Activated T-cell treated with anti-CD3 and anti-CD28 coated beads, Interleukin-2, amount 50 U/mL, for 72 hours (primary cell): ENCODE measurements at regions not wholly inside any gene's neighbourhood (a gene's known extent, or its start where the extent isn't known, plus 50 kb on each side); places are given as distances from the start of the nearest gene placed in this dataset.
"Not testable (repeated sequence)": the region's sequence is repeated elsewhere in the genome, so short reads cannot be mapped to it uniquely, and the experiment has no call there.

ENCODE experiments used
- ATAC-seq, 2 donors: fragments of 150-1000 bp; cut with Tn5 transposase; replicated peaks in 1 of 2; 2 replicates each; pipeline ENCODE4 v1.10.0; 2021; ENCODE audit warnings: moderate library complexity in 2 of 2, mild to moderate bottlenecking in 1 of 2
- DNase-seq, 2 donors: peaks; one replicate each; pipeline ENCODE4 v3.0.0; 2021 to 2022; ENCODE audit warnings: mixed read lengths in 1 of 2
- H3K27ac Mint-ChIP-seq: one replicate; pipeline ENCODE4 v1.8.0; 2022; ENCODE audit warnings: mild to moderate bottlenecking, moderate library complexity, mixed read lengths
- H3K27me3 Mint-ChIP-seq: one replicate; pipeline ENCODE4 v1.8.0; 2022; ENCODE audit warnings: low read depth, mixed read lengths
- H3K36me3 Mint-ChIP-seq, 2 donors: one replicate each; pipeline ENCODE4 v1.8.0; 2022; ENCODE audit warnings: mixed read lengths in 2 of 2, mild to moderate bottlenecking in 1 of 2; ENCODE audit not compliant: insufficient read depth in 2 of 2
- H3K4me1 Mint-ChIP-seq: one replicate; pipeline ENCODE4 v1.8.0; 2022; ENCODE audit warnings: low read depth, mixed read lengths
- H3K4me3 Mint-ChIP-seq, 2 donors: one replicate each; pipeline ENCODE4 v1.8.0; 2022; ENCODE audit warnings: mild to moderate bottlenecking in 2 of 2, mixed read lengths in 2 of 2, moderate library complexity in 2 of 2
- H3K9me3 Mint-ChIP-seq, 2 donors: one replicate each; pipeline ENCODE4 v1.8.0; 2022; ENCODE audit warnings: mixed read lengths in 2 of 2

DNA sequence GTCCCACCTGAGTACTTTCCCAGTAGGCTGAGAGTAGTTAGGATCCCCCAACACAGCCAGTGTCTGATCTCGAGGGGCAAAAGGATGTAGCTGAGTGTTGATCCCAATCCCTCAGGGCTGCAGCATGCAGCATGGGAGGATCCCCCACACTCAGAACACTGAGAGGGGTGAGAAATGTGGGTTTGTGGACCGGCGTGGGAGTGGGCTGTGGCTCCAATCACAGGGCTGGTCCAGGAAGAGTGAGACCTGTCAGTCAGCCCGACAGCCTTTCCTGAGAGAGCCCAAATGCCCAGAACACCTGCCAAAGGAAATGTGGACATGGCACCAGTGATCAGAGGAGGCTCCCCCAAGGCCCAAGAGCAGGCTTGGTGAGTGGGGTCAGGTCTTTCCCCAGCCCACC is 228.3 kb upstream of the MGAT4C start:
- ATAC-seq (no peak), DNase-seq (no peak)
- Mint-ChIP-seq H3K36me3 (no peaks in the 10 kb centered on the region), H3K27ac (no peak overlapping the region), H3K4me3 (no peak overlapping the region), H3K4me1 (no peaks in the 10 kb centered on the region), H3K9me3 (peaks cover 7 to 10% of the 10 kb centered on the region in 2 donors), H3K27me3 (no peaks in the 10 kb centered on the region)

DNA sequence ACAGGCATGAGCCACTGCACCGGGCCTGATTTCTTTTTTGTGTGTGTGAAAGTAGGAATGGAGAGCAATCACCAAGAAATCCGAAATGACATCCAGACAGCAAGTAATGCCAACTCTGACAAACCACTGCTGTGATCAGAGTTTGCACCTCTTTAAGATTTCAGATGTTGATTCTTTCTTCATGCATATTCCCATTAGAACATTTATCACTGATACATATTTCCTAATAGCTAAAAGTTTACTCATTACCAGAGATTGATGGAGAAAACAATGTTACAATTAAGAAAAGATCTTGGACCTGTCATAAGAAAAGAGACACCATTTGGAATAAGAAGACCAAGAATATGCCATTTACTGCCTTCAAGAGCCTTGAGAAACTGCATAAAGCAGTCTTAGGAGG is 217.0 kb upstream of the MGAT4C start:
- no peak for DNase-seq
- Mint-ChIP-seq H3K36me3 (no peaks in the 10 kb centered on the region), H3K4me3 (no peak overlapping the region), H3K9me3 (peaks cover 4 to 5% of the 10 kb centered on the region in 2 donors), H3K27me3 (no peaks in the 10 kb centered on the region), H3K4me1 (no peaks in the 10 kb centered on the region), H3K27ac (no peak overlapping the region)
- no peak for ATAC-seq

DNA sequence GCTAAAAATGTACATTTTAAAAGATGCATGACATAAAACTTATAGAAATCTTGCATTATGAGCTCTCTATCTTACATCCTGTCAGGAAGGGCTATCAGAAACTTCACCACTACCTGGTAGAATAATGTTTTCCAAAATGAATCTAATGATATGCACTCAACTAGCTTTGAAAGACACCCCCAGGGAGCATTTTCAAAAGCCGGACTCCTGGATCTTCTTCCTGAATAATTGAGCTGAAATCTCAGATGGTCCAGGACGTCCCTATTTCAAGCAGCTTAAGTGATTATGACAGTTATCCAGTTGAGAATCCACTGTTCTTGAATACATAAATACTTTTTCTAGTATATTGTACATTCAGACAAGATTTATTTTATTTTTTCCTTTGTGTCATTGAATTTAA is 200.6 kb upstream of the MGAT4C start:
- H3K27me3 Mint-ChIP-seq: no peaks in the 10 kb centered on the region
- H3K27ac Mint-ChIP-seq: no peak overlapping the region
- H3K9me3 Mint-ChIP-seq: no peaks in the 10 kb centered on the region
- DNase-seq (no peak), ATAC-seq (no peak)
- H3K36me3 Mint-ChIP-seq: no peaks in the 10 kb centered on the region
- no peaks in the 10 kb centered on the region for H3K4me1 Mint-ChIP-seq
- H3K4me3 Mint-ChIP-seq: no peak overlapping the region

DNA sequence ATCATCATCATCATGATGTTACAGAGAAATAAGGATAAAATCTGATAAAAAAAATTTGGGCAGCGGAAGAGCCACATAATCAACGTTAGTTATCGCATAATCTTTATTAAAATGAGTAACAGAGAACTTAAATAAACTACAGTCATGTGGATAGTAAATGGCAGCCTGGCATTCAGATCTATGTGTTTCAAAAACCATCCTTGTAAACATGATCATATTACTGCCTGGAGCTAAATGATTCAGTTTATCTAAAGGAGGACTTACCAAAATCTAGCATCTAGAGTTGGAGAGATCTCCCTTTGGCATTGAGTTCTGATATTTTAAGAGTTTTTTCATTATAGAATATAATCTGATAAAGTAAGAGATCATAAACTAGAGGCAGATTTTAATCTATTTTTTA is 200.1 kb upstream of the MGAT4C start:
- H3K9me3 Mint-ChIP-seq: no peaks in the 10 kb centered on the region
- no peaks in the 10 kb centered on the region for H3K27me3 Mint-ChIP-seq

DNA sequence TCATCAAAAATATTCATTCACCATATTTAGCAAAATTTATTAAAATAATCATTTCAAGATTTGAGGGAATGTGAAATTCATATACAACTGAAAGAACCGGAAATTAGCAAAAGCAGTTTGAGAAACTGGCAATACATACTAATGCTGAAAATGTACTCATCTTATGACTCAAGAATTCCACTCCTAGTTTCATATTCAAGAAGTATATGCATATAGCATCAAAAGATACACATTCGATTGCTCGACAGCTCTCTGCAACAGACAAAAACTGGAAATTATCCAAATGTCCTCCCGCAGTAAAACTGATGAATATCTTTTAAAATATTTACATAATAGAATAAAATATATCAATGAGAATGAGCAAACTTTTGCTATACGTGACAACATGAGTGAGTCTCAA is 189.2 kb upstream of the MGAT4C start:
- Mint-ChIP-seq H3K4me3 (no peak overlapping the region), H3K36me3 (no peaks in the 10 kb centered on the region), H3K27me3 (no peaks in the 10 kb centered on the region), H3K27ac (no peak overlapping the region), H3K4me1 (no peaks in the 10 kb centered on the region), H3K9me3 (peaks cover 2 to 9% of the 10 kb centered on the region in 2 donors)
- DNase-seq (no peak), ATAC-seq (no peak)

More for the DNA sequence above, 200.1 kb upstream of the MGAT4C start:
- no peak for DNase-seq
- H3K36me3 Mint-ChIP-seq: no peaks in the 10 kb centered on the region
- no peak overlapping the region for H3K27ac Mint-ChIP-seq
- ATAC-seq: no peak
- H3K4me1 Mint-ChIP-seq: no peaks in the 10 kb centered on the region
- no peak overlapping the region for H3K4me3 Mint-ChIP-seq

DNA sequence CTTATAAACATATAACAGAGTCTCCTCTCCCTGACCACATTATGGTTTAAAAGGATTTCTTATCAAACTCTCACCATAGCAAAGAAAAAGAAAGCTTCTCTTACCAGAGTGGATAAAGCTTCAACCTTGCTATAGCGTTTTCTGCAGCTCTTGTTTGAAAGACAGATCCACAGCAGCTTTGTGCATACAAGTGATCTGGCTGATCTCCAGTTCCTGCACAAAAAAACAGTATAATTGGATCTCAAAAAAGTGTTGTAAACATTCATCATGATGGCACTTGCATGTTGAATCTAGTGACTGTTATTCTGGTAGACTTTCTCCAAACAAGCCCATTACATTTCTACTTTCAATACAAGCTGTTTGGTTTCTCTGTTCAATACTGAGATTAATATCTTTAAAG is 178.9 kb upstream of the MGAT4C start:
- peaks cover 4 to 12% of the 10 kb centered on the region in 2 donors for H3K9me3 Mint-ChIP-seq
- ATAC-seq: no peak
- no peaks in the 10 kb centered on the region for H3K27me3 Mint-ChIP-seq
- H3K27ac Mint-ChIP-seq: no peak overlapping the region
- no peaks in the 10 kb centered on the region for H3K4me1 Mint-ChIP-seq
- H3K36me3 Mint-ChIP-seq: no peaks in the 10 kb centered on the region
- no peak for DNase-seq
- no peak overlapping the region for H3K4me3 Mint-ChIP-seq

DNA sequence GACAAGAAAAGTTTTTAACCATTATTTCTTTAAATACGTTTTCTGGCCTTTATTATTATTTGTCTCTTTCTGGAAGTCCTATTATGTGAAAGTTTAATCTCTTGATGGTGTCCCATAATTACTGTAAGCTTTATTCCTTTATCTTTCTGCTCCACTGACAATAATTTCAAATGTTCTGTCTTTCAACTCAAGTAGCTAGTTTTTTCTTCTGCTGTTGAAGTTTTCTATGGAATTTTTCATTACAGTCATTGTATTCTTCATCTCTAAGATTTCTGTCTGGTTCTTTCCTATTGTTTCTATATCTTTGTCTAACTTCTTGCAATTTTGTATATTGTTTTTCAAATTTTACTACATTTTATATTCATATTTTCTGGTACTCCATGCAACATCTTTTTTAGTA is 173.6 kb upstream of the MGAT4C start:
- no peak for DNase-seq
- ATAC-seq: no peak
- Mint-ChIP-seq H3K27ac (no peak overlapping the region), H3K27me3 (no peaks in the 10 kb centered on the region), H3K4me1 (no peaks in the 10 kb centered on the region), H3K36me3 (peaks cover 0 to 1% of the 10 kb centered on the region in 2 donors), H3K9me3 (peaks cover 15 to 17% of the 10 kb centered on the region in 2 donors), H3K4me3 (no peak overlapping the region)

DNA sequence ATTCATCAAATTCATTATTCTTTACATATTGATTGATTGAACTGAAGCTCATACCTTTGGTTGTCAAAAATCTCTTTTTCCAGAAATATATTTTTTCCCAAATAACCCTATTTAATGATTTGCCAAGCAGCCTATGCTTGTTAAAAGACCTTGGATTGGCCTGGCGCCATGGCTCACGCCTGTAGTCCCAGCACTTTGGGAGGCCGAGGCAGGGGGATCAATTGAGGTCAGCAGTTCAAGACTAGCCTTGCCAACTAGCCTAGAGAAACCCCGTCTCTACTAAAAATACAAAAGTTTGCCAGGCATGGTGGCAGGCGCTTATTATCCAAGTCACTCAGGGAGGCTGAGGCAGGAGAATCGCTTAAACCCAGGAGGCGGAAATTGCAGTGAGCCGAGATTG is 165.1 kb upstream of the MGAT4C start:
- Mint-ChIP-seq H3K9me3 (peaks cover 2 to 4% of the 10 kb centered on the region in 2 donors), H3K36me3 (peaks cover 1% of the 10 kb centered on the region in 2 donors), H3K4me3 (no peak overlapping the region), H3K27ac (no peak overlapping the region), H3K4me1 (no peaks in the 10 kb centered on the region), H3K27me3 (no peaks in the 10 kb centered on the region)
- DNase-seq (no peak), ATAC-seq (no peak)

DNA sequence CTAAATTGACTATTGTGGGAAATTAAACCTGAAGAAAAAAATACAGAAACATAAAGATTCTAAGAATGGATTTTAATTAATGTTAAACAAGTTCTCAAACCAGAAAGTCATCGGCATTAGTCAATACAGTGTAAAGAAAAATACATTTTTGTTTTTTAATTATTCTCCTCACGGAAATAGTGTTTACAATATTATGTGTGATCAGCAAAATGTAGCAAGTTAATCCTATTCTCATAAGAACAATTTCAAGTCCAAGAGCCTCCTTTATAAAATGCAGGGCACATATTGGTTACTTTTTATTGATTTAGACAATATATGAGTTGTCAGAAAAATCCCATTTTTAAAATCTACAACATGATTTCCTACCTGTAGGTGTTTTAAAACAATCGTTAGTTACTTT is 158.0 kb upstream of the MGAT4C start:
- Mint-ChIP-seq H3K27me3 (no peaks in the 10 kb centered on the region), H3K27ac (no peak overlapping the region), H3K9me3 (peaks cover 8 to 14% of the 10 kb centered on the region in 2 donors), H3K4me3 (no peak overlapping the region), H3K4me1 (no peaks in the 10 kb centered on the region), H3K36me3 (peaks cover 0 to 6% of the 10 kb centered on the region in 2 donors)
- ATAC-seq (no peak), DNase-seq (no peak)

DNA sequence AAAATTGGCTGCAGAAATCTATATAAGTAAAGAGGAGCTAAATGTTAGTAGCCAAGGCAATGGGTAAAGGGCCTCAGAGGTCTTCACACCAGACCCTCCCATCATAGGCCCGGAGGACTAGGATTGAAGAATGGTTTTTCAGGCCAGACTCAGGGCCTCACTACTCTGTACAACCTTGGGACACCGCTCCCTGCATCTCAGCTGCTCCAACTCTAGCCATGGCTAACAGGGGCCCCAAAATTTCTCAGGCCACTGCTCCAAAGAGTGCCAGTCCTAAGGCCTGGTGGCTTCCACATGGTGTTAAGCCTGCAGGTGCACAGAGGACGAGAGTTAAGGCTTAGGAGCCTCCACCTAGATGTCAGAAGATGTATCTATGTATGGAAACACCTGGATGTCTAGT is 155.5 kb upstream of the MGAT4C start:
- DNase-seq: no peak
- no peak overlapping the region for H3K27ac Mint-ChIP-seq
- no peak overlapping the region for H3K4me3 Mint-ChIP-seq
- peaks cover 0 to 6% of the 10 kb centered on the region in 2 donors for H3K36me3 Mint-ChIP-seq
- no peaks in the 10 kb centered on the region for H3K4me1 Mint-ChIP-seq
- peaks cover 6 to 15% of the 10 kb centered on the region in 2 donors for H3K9me3 Mint-ChIP-seq
- no peak for ATAC-seq
- H3K27me3 Mint-ChIP-seq: no peaks in the 10 kb centered on the region

DNA sequence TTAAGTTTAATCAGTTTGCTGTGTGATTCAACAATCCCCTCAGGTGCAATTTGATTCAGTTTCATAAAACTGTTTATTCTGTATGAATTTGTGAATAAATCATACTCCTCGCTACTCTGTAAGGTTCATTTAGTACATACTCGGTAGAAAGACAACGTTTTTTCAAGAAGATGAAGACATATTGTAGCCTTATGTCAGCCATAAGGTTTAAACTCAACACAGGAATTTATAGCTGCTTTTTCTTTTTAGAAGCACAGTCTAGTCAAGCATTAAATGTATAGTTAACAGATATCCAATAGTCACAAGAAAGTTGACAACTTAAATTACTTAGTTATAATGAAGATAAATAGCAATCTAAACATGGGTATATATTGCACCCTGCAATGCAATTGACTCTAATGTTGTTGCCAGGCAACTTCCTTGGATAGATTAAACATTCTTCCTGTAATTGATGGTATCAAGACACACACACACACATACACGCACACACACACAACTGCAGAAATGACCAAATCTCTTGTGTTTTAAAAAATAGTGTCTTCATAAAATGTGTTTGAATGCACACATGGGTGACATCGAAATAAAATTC is 151.5 kb upstream of the MGAT4C start:
- peaks cover 5 to 10% of the 10 kb centered on the region in 2 donors for H3K9me3 Mint-ChIP-seq
- ATAC-seq (no peak), DNase-seq (no peak)
- no peak overlapping the region for H3K27ac Mint-ChIP-seq
- no peak overlapping the region for H3K4me3 Mint-ChIP-seq
- H3K27me3 Mint-ChIP-seq: no peaks in the 10 kb centered on the region
- peaks cover 0 to 6% of the 10 kb centered on the region in 2 donors for H3K36me3 Mint-ChIP-seq
- H3K4me1 Mint-ChIP-seq: no peaks in the 10 kb centered on the region

DNA sequence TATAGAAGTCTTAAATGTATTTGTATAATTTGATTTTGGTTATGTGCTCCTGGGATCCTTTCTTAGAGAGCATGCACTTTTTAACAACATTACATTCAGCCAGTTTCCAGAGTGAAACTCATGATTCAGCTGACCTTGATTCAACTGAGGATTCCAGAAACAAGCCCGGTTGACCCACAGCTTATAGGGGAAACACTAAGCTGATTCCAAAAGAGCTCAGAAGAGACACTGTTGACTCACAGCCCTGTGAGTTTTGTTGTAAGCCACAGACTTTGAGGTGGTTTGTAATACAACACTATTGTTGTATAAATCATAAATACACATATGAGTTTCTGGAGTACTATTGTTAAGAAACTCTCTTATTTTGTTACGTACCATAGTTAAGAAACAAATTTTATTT is 133.8 kb upstream of the MGAT4C start:
- H3K4me3 Mint-ChIP-seq: no peak overlapping the region
- H3K27ac Mint-ChIP-seq: no peak overlapping the region
- no peak for DNase-seq
- no peaks in the 10 kb centered on the region for H3K36me3 Mint-ChIP-seq
- no peaks in the 10 kb centered on the region for H3K4me1 Mint-ChIP-seq
- no peaks in the 10 kb centered on the region for H3K27me3 Mint-ChIP-seq
- ATAC-seq: no peak
- H3K9me3 Mint-ChIP-seq: peaks cover 0 to 8% of the 10 kb centered on the region in 2 donors

DNA sequence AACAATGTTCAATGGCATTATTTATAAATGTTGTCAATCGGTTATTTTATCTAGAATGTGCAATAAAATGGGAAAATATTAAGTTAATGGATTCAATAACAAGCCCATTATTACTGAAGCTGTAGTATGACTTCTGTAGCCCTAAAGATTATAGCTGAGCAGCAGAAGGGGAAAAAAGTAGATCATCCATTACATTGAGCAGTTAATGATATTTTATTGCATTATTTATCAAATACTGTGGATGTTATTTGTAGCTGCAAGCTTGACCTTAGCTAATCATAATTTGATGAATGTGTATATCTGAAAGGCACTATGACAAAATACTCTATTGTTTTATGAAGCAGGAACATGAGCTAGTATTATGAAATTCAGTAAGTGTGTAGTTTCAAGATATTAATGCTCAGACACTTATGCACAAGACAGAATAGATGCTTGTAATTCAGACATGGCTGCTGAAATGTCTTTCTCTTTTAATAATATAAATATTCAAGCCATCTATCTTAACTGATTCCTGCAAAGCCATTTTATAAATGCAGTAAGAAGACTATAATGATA is 131.5 kb upstream of the MGAT4C start:
- H3K4me1 Mint-ChIP-seq: no peaks in the 10 kb centered on the region

DNA sequence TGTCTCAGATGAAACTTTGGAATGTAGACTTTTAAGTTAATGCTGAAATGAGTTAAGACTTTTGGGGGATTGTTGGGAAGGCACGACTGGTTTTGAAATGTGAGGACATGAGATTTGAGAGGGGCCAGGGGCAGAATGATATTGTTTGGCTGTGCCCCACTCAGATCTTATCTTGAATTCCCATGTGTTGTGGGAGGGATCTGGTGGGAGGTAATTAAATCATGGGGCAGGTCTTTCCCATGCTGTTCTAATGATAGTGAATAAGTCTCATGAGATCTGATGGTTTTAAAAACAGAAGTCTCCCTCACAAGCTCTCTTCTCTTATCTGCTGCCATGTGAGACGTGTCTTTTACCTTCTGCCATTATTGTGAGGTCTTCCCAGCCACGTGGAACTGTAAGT is 127.6 kb upstream of the MGAT4C start:
- ATAC-seq, H3K27ac Mint-ChIP-seq, H3K27me3 Mint-ChIP-seq, H3K36me3 Mint-ChIP-seq, H3K4me3 Mint-ChIP-seq, H3K4me1 Mint-ChIP-seq, DNase-seq: not testable (repeated sequence)
- peaks cover 7 to 12% of the 10 kb centered on the region in 2 donors for H3K9me3 Mint-ChIP-seq

More for the DNA sequence above, 131.5 kb upstream of the MGAT4C start:
- no peaks in the 10 kb centered on the region for H3K27me3 Mint-ChIP-seq
- ATAC-seq (no peak), DNase-seq (no peak)
- no peak overlapping the region for H3K4me3 Mint-ChIP-seq
- peaks cover 5 to 8% of the 10 kb centered on the region in 2 donors for H3K9me3 Mint-ChIP-seq
- H3K36me3 Mint-ChIP-seq: no peaks in the 10 kb centered on the region
- H3K27ac Mint-ChIP-seq: no peak overlapping the region
